Hepatic stellate cell (primary cell): ENCODE measurements at regions not wholly inside any gene's neighbourhood (a gene's known extent, or its start where the extent isn't known, plus 50 kb on each side); places are given as distances from the start of the nearest gene placed in this dataset.
"Not testable (repeated sequence)": the region's sequence is repeated elsewhere in the genome, so short reads cannot be mapped to it uniquely, and the experiment has no call there.

Source experiments
- DNase-seq: peaks from one replicate; pipeline ENCODE4 v3.0.0; 2011; ENCODE audit warnings: low spot score

DNA sequence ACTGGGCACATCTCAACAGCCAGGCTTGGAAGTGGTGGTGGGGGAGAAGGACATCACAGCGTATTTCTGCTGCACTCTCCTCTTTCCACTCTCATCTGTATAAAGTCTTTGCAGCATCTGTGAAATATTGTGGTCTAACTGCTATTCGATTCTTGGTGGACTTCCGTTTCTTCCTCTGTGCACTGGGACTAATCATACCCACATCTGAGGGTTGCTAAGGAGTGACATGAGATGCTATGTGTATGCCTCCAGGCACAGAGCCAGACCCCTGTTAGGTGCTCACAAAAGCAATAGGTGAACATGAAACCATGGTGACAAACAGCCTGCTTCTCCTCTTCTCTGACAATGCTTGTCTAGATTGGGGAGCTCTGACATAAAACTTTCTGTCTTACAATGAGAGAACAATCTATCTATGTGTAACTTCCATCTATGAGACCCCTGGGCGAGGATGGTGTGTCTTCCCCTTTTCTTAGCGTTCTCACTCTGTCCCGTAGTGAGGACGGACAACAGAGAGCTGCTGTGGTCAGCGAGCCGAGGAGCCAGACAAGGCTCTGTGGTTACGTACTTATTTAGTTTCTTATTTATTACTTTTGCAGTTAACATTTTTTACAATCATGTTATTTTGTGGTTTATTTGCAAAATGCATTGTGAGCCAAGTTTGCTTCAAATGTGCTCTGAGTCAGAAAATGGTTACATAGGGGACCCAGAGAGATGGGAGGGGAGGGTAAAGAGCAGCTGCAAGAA lies 196.7 kb upstream of the TPRG1 start:
- DNase-seq, result peak; percentile 10

DNA sequence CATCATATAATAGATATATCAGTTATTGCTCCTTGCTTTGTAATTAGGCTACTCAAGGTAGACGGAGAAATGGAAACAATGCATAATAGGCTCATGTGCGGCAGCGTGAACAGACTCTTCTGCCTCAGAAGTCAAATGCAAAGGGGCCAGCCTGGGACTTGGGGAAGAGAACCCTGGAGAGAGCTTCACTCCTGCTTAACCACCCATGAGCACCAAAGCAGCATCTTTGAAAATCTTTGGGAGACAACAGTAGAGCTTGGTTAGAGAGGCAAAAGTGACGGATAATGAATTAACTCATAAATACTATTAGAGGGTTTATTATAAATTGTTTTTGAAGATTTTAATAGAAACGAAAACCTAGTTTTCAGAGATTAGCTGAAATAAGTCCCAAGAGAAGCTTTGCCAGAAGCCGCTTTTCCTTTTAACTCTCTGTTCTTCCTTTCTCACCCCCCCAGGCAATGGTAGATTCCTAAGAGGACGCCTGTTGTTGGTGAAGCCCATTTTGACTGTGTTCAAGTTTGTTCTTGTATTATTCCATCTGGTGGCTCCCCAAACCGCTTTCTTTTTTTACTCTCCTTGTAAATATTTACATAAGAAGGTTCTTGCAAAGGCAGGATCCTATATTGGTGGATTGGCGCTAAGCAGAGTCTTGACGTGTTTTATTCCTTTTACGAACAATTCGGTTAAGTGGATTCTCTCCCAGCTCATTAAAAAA lies 196.0 kb upstream of the TPRG1 start:
- peak; percentile 14 for DNase-seq

DNA sequence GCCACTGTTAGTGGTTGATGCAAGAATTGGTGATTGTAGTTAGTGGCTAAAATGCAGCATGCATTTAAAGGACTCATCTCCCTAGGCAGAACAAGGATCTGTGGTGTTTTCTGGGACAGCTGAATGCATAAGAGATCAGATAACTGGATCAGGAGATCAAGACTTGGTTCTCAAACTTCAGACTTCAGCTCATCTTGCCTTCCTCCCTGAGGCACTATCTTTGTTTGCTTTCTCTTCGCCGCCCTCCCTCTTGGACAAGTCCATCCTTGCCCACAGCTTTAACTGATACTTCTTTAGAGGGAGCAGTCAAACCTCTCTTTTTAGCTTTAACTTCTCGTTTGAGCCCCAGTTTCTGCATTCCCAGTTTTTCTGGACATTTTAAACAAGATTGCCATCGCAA lies 195.4 kb upstream of the TPRG1 start:
- DNase-seq, result no peak

DNA sequence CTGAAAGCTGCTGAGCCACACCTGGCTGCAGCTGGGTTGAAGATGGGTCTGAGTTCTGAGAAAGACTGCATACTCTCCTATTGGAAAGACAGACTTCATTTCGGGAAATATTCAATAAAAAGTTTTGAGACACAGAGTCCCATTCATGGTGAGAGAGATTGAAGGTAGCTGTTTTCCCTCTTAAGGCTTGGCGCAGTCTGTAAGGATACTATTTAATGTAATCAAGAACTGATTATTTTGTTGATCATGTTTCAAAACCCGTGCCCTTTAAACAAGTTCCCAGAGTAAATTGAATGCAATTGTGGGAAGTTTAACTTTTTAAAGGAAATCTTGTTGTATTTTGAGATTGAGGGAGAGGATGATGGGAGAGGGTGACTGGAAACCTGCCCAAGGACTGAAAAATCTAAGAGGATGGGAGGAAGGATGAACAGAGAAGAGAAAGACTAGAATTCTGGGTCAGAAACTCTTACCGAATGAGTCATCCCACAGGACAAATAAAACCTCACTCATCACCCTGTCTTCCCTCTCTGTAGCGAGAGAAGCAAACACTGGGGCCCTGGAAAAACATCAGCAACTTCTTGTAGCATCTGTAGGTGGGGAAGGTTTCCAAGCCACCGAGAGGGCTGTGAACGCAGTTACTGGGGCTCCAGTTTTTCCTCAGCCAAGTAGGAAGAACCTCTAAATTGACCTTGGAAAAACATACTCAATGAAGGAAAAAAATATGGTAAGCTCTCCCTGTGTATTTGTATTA lies 193.2 kb upstream of the TPRG1 start:
- peak; percentile 11 for DNase-seq

DNA sequence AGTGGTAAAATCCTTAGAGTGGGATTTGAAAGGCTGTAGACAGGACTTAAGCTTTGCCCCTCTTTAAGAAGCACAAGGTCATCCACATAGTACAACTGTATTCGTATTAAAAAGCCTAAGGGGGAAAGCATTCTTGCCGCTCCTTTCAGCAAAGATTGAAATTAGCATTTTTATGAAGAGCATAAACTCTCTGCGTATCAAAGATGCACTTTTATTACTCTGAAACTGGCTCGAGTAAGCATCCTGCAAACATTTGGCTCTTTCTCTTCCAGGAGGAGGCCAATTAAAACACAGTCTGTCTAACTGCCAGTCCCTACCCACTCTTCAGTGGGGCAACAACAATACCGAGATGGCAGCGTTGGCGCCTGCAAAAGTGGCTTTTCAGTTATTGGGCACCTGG lies 192.5 kb upstream of the TPRG1 start:
- no peak for DNase-seq

DNA sequence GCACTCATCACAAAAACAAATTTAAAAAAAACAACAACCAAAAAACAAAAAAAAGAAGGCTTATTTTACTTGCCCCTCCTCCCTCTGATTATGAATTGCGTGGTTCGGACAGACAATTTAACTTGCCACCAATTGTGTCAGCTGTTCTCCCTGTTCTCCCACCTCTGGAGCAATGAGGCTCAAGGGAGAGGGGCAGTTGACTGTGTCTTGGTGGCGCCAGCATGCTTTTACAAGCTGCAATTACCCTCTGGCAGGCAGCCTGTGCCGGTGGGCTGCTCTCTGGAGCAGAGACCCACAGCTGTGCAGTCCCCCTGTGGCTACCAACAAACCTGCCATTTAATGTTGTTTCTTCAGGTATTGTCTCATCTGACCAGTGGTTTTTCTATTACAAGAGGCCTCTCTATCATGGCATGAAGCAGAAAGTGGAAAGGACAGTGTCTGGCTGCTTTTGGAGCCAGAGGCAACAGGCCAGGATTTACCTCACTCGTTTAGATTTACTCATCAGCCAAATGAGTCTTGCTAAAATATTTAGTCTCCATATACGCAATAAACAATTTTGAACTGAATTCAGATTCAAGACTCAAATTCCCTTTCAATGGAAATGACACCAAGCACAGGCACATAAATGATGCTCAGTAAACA lies 192.0 kb upstream of the TPRG1 start:
- DNase-seq, result no peak

DNA sequence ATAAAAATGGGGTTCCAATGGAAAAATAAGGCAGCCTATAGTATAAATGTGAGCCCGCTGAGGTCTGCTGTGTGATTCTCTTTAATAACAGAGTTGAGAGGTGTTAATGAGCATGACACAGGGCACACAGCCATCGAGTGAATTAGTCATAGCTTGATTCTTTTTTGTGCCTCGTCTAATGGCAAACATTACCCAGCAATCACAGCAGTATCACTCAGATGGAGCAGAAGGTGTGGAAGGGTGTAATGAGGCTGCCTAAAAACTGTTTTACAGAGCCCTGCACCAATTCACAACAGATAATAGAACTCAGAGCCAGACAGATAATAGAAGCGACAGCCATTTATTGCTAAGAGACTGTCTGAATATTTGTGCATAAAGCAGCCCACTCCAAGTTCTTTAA lies 178.6 kb upstream of the TPRG1 start:
- no peak for DNase-seq

DNA sequence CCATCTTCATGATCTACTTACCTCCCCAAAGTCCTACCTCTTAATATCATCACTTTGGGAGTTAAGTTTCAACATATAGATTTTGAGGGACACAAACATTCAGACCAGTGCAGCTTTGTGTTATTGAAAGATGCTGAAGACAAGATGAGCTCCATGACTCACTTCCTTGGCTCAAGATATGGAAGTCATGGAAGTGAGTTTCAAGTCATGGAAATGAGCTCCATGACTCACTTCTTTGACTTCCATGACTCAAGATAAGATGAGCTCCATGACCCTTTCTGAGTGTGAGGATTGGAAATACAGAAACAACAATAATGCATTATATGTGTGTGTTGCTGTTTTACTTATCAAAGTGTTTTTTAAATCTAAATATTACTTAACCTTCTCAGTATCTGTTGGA lies 170.2 kb upstream of the TPRG1 start:
- DNase-seq, result peak; percentile 33

DNA sequence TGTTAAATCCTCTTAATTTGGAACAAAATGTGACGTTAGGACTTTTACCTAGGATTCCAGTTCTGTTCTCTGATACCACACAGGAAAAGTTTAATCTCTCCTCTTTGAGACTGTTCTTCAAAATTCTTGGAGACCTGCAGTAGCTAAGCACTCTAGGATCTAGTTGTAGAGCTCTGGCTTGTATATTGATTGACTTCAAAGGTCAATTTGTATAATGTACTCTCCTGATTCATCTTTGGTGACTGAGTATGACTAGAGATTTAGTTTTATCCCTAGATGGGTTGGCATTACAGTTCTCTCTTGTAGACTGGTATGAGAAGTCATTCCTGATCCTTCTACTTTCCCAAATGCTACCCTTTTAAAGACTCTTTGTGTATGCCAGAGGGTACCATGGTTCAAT lies 168.4 kb upstream of the TPRG1 start:
- DNase-seq, result no peak

DNA sequence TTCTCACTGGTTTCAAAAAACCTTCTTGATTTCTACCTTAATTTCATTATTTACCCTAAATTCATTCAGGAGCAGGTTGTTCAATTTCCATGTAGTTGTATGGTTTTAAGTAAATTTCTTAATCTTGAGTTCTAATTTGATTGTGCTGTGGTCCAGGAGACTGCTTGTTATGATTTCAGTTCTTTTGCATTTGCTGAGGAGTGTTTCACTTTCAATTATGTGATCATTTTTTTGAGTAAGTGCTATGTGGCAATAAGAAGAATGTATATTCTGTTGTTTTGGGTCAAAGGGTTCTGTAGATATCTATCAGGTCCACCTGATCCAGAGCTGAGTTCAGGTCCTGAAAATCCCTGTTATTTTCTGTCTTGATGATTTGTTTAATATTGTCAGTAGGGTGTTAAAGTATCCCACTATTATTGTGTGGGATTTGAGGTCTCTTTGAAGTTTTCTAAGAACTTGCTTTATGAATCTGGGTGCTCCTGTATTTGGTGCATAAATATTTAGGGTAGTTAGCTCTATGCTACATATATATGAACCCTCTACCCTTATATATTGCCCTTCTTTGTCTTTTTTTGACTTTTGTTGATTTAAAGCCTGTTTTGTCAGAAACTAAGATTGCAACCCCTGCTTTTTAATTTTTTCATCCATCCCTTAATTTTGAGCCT lies 158.4 kb upstream of the TPRG1 start:
- no peak for DNase-seq

DNA sequence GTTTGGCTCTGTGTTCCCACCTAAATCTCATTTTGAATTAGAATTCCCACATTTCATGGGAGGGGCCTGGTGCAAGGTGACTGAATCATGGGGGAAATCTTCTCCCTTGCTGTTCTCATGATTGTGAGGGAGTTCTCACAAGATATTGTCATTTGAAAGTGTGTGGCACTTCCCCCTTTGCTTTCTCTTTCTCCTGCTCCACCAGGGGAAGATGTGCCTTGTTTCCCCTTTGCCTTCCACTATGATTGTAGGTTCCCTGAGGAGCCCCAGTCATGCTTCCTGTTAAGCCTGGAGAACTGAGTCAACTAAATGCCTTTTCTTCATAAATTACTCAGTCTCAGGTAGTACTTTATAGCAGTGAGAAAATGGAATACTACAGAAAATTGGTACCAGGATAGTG lies 157.2 kb upstream of the TPRG1 start:
- no peak for DNase-seq

DNA sequence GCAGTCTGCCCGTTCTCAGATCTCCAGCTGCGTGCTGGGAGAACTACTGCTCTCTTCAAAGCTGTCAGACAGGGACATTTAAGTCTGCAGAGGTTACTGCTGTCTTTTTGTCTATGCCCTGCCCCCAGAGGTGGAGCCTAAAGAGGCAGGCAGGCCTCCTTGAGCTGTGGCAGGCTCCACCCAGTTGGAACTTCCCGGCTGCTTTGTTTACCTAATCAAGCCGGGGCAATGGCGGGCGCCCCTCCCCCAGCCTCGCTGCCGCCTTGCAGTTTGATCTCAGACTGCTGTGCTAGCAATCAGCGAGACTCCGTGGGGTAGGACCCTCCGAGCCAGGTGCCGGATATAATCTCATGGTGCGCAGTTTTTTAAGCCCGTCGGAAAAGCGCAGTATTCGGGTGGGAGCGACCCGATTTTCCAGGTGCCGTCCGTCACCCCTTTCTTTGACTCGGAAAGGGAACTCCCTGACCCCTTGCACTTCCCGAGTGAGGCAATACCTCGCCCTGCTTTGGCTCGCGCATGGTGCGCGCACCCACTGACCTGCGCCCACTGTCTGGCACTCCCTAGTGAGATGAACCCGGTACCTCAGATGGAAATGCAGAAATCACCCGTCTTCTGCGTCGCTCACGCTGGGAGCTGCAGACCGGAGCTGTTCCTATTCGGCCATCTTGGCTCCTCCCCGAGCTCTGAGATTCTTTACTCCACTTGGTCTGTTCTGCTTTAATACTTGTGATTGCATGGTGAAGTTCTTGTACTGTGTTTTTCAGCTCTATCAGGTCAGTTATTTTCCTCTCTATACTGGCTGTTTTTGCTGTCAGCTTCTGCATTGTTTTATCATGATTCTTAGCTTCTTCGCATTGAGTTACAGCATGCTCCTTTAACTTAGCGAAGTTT lies 148.9 kb upstream of the TPRG1 start:
- DNase-seq, result not testable (repeated sequence)

DNA sequence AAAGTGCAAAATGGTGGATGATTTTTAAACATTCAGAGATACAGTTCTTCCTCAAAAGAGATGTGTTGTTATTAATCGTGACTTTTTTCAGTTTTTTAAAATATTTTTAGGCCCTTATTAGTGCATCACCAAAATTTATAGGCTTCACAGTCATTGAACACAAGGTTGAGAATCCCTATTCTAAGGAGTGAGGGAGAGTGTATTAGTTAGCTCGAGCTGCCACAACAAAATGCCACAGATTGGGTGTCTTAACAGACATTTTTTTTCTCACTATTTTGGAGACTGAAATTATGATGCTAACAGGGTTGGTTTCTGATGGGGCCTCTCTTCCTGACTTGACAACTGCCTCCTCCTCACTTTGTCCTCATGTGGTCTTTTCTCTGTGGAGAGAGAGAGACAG lies 145.9 kb upstream of the TPRG1 start:
- DNase-seq, result no peak

DNA sequence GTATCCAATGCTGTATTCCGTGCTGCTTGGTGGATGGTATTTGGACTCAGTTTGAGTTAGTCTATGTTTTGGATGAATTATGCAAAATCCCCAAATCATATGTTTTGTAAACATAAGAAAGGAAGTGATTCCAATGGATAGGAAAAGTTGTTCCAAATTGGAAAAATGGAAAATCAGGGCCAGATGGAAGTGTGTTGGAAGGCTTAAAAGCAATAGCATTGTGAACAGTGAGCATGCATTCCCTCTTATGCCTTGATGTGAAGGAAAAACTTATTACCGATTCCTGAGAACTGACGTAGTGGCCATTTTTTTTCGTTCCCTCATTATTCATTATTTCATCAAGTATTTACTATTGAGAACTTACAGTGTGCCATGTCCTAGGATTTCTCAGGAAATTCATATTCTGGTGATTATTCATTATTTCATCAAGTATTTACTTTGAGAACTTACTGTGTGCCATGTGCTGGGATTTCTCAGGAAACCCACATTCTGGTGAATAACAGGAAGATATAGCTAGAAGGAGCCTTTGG lies 144.1 kb upstream of the TPRG1 start:
- no peak for DNase-seq

DNA sequence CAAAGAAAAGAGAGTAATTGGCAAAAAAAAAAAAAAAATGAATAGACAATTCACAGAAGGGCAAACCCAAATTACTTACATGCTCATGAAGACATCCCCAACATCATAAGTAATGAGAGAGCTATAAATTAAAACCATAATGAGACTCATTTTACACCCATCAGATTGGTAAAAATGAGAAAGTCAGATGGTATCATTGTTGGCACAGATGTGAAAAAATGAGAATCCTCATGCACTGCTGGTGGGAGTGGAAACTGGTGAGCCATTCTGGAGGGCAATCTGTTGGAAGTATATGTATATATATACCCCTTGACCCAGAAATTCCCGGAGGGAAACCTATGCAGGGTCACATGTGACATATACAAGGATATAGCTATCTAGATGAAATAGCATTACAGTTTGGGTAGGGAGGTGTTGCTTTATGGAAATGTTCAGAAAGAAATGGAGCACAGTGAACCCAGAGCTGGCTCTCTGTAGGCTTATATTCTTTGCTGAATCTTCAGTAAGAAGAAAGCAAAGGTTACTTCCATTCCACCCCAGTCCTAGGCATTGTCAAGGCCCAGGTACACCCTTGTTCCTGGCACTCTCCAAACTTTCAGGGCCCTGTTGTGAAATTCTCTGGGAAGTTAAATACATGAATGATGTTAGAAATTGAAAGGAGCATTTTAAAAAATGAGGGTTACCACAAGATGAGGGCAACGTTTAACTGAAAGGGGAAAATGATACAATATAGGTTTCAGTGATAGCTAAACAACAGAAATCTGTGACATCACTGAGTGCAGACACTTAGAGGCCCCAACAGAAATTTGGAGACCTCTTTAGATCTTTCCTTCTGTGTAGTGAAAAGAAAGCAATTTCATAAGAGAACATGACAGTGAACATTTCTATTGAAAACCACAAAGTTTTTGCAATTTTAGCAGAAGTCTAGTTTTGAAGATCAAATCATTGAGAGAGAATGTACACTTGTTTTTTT lies 132.7 kb upstream of the TPRG1 start:
- DNase-seq, result no peak

DNA sequence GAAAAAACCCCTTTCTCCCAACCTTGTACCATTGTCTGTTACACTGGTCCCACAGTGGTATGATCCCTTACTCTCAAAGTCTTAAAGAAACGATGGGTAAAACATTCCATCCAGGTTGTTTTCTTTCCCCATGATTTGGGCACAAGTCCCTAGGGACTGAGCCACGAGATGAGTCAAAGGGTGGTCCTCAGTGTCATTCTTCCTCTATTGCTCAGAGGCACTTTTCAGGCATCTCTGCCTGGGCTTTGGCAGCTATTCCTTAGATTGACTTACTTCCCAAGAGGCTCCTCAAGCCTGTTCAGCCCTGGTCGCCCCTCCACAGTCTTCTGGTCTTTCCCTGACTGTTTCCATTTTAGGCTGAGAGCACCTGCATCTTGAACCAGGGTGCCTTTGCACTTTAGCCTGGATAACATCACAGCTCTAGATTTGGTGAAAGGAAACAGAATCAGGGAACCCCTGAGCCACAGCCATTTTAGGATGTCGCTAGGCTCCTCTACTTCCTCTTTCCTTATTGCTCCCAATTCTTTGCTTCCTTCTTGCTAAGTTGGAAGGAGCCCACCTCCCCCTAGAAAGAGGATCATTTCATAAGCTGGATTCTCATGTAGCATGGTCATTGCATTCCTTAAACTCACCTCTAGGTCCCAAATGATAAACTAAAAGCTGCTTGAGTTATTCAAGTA lies 131.0 kb upstream of the TPRG1 start:
- no peak for DNase-seq

DNA sequence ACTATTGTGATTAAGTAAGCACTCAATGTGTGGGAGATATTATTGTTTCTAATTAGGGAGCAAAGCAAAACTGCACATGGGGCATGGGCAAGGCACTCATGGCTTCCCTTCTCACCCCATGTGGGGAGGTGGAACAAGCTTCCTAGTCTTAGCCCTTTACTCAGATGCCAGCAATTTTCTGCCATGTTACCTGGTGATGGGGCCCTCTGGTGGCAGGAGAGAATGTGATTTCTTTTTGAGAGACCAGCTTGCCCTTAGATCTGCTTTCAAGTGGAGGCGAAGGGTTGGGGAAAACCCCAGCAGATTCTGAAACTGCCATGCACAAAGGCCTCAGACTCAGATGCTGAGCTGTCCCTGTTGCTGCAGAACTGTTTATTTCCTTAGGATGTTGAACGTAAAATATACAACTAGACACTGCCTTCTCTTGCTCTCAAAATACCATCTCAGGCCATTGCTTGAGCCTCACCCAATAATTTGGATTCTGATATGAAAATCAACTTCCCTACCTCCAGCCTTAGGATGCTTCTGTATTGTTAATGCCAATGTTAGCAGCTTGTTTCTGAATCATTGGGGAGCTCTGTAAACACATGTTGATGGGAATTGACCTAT lies 130.2 kb upstream of the TPRG1 start:
- DNase-seq, result peak; percentile 4

DNA sequence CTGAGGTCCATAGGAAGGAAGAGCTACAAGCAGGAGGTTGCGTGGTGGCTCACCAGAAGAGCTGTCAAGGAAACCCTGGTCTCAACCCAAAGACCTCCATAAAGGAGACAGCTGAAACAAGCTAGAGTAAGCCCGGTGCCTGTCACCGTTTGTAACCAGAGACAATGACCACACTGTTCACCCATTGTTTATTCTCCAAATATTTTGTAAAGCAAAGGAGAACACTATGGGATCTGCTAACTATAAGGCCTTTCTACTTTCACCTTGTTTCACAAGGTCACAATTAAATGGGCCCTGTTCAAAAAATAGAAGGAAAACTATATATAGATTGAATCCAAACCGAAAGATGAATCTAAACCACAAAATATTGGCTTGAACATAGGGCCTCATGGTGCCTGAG lies 128.9 kb upstream of the TPRG1 start:
- DNase-seq, result no peak
